GM19238 (cell line): ENCODE measurements at regions not wholly inside any gene's neighbourhood (a gene's known extent, or its start where the extent isn't known, plus 50 kb on each side); places are given as distances from the start of the nearest gene placed in this dataset.

Experiments
- DNase-seq: peaks from one replicate; pipeline ENCODE4 v3.0.0; 2011; ENCODE audit warnings: low spot score; ENCODE audit not compliant: insufficient read length

- DNase-seq = no peak
Measured at GRCh38 chr13:102935896-102936321, 90.1 kb downstream of the ERCC5 start.

GRCh38 chr13:102933523-102933922, 87.7 kb downstream of the ERCC5 start:
- no peak for DNase-seq

- DNase-seq = no peak
Measured at GRCh38 chr13:102933122-102933521, 87.3 kb downstream of the ERCC5 start.

- DNase-seq = no peak
Measured at GRCh38 chr13:102932331-102932730, 86.5 kb downstream of the ERCC5 start.

- no peak for DNase-seq
Measured at GRCh38 chr13:102930566-102930965, 84.7 kb downstream of the ERCC5 start.

- no peak for DNase-seq
Measured at GRCh38 chr13:102928941-102929675, 83.3 kb downstream of the ERCC5 start.
